Cardiac muscle cell (in vitro differentiated cells and primary cell): ENCODE measurements at regions not wholly inside any gene's neighbourhood (a gene's known extent, or its start where the extent isn't known, plus 50 kb on each side); places are given as distances from the start of the nearest gene placed in this dataset.

Source experiments
- DNase-seq, 2 donors: peaks; one replicate each; pipeline versions ENCODE4 v3.0.0 to v3.0.0-alpha.2; 2010 to 2017; ENCODE audit warnings: low read depth in 1 of 2, low spot score in 1 of 2
- H3K27ac ChIP-seq: fragments of 200-600 bp; sonication (generic); 2 replicates; pipeline ENCODE4 v1.5.1; 2016
- H3K27me3 ChIP-seq: fragments of 200-600 bp; sonication (generic); 2 replicates; pipeline ENCODE4 v1.6.0; 2016; ENCODE audit warnings: control low read depth
- H3K36me3 ChIP-seq: fragments of 200-600 bp; sonication (generic); 2 replicates; pipeline ENCODE4 v1.5.1; 2016; ENCODE audit warnings: control low read depth
- H3K4me1 ChIP-seq: fragments of 200-600 bp; sonication (generic); 2 replicates; pipeline ENCODE4 v1.8.1; 2017; ENCODE audit warnings: low read depth, mild to moderate bottlenecking, mixed run types
- H3K4me3 ChIP-seq: fragments of 200-600 bp; sonication (generic); 2 replicates; pipeline ENCODE4 v1.5.1; 2016; ENCODE audit warnings: mild to moderate bottlenecking
- H3K9me3 ChIP-seq: fragments of 200-600 bp; sonication (generic); 2 replicates; pipeline ENCODE4 v1.5.1; 2017; ENCODE audit warnings: low read depth, mild to moderate bottlenecking, control low read depth
- TF ChIP-seq, protein P1 (sequence below): IDR thresholded peaks from 2 replicates; pipeline ENCODE4 v1.5.1; 2012; ENCODE audit warnings: low read depth, mild to moderate bottlenecking, low read length

DNA sequence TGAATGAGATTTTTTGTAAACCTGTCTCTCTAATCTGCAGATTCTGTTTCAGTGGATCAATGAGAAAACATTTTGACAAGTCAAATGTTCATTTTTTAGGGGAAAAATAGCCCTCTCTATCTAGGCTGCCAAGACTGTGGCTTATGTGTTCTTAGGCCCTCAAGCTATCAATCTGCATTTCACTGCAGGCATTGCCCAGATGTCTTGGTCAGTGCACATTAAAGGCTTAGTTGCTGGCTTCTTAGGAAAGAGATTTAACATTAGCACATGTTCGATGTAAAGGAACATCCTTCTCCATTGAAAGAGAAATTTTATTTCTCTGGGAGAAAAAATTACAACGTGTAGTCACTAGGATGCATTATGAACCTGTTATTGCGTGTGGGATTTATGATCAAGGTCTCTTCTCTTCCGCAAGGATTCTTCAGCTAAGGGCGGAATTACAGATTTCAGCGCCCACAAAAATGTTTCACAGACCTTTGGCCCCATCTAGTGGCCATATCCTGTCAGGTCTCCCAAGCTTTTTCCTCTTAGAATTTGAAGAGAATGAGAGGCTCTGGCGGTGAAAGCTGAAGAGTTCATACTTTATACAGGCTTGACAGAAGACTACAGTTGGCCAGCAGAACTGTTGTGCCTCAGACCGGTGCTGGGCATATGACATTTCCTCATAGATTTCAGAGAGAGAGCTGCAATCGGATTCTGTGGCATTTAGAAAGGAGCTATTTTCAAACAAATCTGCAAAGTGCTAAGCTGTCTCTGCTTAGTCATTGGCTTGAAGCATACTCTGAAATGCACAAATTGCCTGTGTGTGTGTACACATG lies 144.6 kb upstream of the NOCT start:
- Histone ChIP-seq H3K27me3 (no peaks in the 10 kb centered on the region), H3K9me3 (no peaks in the 10 kb centered on the region), H3K36me3 (no peaks in the 10 kb centered on the region), H3K27ac (no peak overlapping the region), H3K4me3 (no peak overlapping the region), H3K4me1 (peaks cover 5% of the 10 kb centered on the region)
- peak; percentile 80 to 86 for DNase-seq
- TF ChIP-seq, protein P1, sequence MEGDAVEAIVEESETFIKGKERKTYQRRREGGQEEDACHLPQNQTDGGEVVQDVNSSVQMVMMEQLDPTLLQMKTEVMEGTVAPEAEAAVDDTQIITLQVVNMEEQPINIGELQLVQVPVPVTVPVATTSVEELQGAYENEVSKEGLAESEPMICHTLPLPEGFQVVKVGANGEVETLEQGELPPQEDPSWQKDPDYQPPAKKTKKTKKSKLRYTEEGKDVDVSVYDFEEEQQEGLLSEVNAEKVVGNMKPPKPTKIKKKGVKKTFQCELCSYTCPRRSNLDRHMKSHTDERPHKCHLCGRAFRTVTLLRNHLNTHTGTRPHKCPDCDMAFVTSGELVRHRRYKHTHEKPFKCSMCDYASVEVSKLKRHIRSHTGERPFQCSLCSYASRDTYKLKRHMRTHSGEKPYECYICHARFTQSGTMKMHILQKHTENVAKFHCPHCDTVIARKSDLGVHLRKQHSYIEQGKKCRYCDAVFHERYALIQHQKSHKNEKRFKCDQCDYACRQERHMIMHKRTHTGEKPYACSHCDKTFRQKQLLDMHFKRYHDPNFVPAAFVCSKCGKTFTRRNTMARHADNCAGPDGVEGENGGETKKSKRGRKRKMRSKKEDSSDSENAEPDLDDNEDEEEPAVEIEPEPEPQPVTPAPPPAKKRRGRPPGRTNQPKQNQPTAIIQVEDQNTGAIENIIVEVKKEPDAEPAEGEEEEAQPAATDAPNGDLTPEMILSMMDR: peak; percentile 82

DNA sequence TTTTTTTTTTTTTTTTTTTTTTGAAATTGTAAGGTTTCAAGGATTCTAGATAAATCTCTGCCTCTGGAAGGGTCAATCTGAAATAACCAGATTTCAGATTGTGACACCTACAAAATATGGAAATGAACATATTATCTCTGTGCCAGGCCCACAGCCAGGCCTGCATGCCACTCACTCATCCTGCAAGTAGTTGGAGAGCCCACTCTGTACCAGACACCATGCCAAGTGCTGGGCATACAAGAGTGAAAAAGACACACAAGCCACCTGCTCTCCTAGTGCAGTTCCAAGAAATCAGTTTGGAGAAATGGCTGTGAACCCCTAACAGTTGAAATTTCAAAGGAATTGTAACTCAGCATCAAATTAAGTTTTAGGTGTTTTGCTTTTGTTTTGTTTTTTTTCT lies 145.9 kb upstream of the NOCT start:
- Histone ChIP-seq H3K36me3 (no peaks in the 10 kb centered on the region), H3K27ac (no peak overlapping the region), H3K27me3 (no peaks in the 10 kb centered on the region), H3K9me3 (no peaks in the 10 kb centered on the region), H3K4me3 (no peak overlapping the region), H3K4me1 (peaks cover 18% of the 10 kb centered on the region)
- no peak for DNase-seq
- TF ChIP-seq, protein P1: no peak

DNA sequence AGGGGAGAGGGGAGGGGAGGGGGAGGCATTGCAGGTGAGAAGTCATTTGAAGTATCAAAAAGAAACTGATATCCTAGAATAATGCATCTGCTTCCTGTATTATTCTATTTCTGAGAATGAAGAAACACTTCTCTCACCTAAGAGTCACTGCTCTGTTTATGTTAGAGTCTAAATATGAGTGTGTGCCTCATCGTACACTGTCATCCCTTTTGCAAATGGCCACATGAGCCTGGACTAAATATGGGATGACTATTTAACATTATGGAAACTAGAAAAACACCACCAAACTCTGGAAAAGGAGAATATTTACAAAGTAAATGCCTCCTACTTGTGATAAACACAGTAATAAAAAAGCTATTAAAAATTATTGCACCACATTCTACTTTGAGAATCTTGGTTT lies 146.4 kb upstream of the NOCT start:
- no peaks in the 10 kb centered on the region for H3K9me3 ChIP-seq
- H3K4me3 ChIP-seq: no peak overlapping the region
- H3K4me1 ChIP-seq: peaks cover 22% of the 10 kb centered on the region
- H3K36me3 ChIP-seq: no peaks in the 10 kb centered on the region
- no peaks in the 10 kb centered on the region for H3K27me3 ChIP-seq
- no peak for DNase-seq
- H3K27ac ChIP-seq: no peak overlapping the region
- TF ChIP-seq, protein P1: no peak

DNA sequence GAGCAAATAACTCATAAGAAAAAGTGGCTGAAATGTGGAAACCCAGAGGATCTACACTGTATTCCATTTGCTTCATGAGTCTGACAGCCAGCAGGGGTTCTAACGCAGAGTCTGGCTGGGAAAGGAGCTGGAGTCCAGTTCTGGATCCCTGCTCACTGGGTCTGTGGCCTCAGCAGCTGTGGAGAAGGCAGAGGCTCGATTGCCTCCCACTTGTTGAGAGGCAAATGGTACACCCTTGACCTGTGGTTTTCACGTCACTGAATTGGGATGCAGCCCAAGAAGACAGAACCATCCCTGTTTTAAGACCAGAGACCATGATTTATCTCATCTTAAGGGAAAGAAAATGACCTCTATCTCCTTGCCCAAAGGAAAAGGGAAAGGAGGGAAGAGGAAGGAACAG lies 147.0 kb upstream of the NOCT start:
- Histone ChIP-seq H3K27me3 (no peaks in the 10 kb centered on the region), H3K4me3 (no peak overlapping the region), H3K36me3 (no peaks in the 10 kb centered on the region), H3K4me1 (peaks cover 22% of the 10 kb centered on the region), H3K9me3 (no peaks in the 10 kb centered on the region), H3K27ac (no peak overlapping the region)
- TF ChIP-seq, protein P1: no peak
- peak in 1 of 2 donors; percentile 32 for DNase-seq

DNA sequence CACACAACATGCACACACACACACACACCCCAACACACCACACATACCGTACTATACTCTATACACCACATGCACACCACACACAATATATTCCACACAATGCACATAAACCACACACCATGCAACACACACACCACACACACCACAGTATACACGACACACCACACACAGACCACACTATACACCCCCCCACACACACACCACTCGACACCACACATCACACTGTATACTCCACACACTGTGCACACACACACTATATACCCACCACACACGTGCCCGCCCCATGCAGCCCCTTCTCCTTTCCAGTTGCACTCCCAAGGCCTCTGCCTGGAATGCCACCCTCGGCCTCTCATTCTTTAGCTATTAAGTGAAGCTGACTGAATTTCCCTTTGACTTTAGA lies 148.2 kb upstream of the NOCT start:
- Histone ChIP-seq H3K27me3 (no peaks in the 10 kb centered on the region), H3K27ac (no peak overlapping the region), H3K4me1 (peaks cover 22% of the 10 kb centered on the region), H3K9me3 (no peaks in the 10 kb centered on the region), H3K4me3 (no peak overlapping the region), H3K36me3 (no peaks in the 10 kb centered on the region)
- DNase-seq: no peak
- TF ChIP-seq, protein P1: no peak
